HCT116 (cell line): ENCODE measurements at regions not wholly inside any gene's neighbourhood (a gene's known extent, or its start where the extent isn't known, plus 50 kb on each side); places are given as distances from the start of the nearest gene placed in this dataset.

Experiments
- ATAC-seq: fragments of 200-7000 bp; cut with Tn5 transposase; 2 replicates; pipeline ENCODE4 v1.9.1; 2020; ENCODE audit warnings: mild to moderate bottlenecking, moderate library complexity
- BruUV-seq: library from RNA; stranded (reverse); fragments of 400-500 nt; replicated peaks from 2 replicates; lab custom pipeline; 2021; lab: Mats Ljungman, UMichigan
- CTCF ChIA-PET: fragments of 300-600 bp; sonication (Branson Sonifier 250); formaldehyde crosslinking; loops from one replicate; lab custom pipeline; 2021; ENCODE audit warnings: antibody characterized with exemption; lab: Charles Lee
- POLR2A ChIA-PET: fragments of 300-600, 350-600 bp; sonication (Branson Sonifier 250); formaldehyde crosslinking; loops from one replicate; lab custom pipeline; 2021; ENCODE audit warnings: antibody characterized with exemption; lab: Charles Lee
- RAD21 ChIA-PET, 2 experiments: fragments of 300-600 bp; sonication (Branson Sonifier 250); formaldehyde crosslinking; loops; one replicate each; lab custom pipeline; 2023; ENCODE audit warnings: low total read pairs in 2 of 2; ENCODE audit not compliant: uncharacterized antibody in 2 of 2, unreplicated experiment in 2 of 2, low non-redundant PET in 1 of 2; lab: Charles Lee
- DNase-seq: peaks from one replicate; pipeline ENCODE4 v3.0.0-alpha.2; 2010; ENCODE audit warnings: low read depth, low spot score
- H2AFZ ChIP-seq: fragments of 200-600 bp; shearing (Covaris generic), sonication (generic); 2 replicates; pipeline ENCODE4 v1.6.1; 2017; ENCODE audit warnings: low read depth, mixed run types, mixed read lengths, antibody characterized with exemption, low read length; ENCODE audit not compliant: poor library complexity, severe bottlenecking
- H3K27ac ChIP-seq: 2 replicates; pipeline ENCODE4 v1.5.1; 2012; ENCODE audit warnings: low read depth, low read length
- H3K27me3 ChIP-seq: fragments of 200-600 bp; sonication (generic); 2 replicates; pipeline ENCODE4 v1.6.1; 2016; ENCODE audit warnings: mixed run types, low read length, mixed read lengths; ENCODE audit not compliant: insufficient read depth
- H3K36me3 ChIP-seq, 2 experiments: fragments of 200-500 bp in 1 of 2; fragments of 200-600 bp in 1 of 2; sonication (Bioruptor generic) in 1 of 2; sonication (generic) in 1 of 2; 2 replicates each; pipeline versions ENCODE4 v1.5.1 to v1.6.1; 2014 to 2016; ENCODE audit warnings: low read length in 2 of 2, inconsistent platforms in 1 of 2, mixed read lengths in 1 of 2, mixed run types in 1 of 2; ENCODE audit not compliant: insufficient read depth in 2 of 2, control insufficient read depth in 1 of 2
- H3K4me1 ChIP-seq, 2 experiments: fragments of 200-600 bp in 1 of 2; sonication (generic) in 1 of 2; 2 replicates each; pipeline versions ENCODE4 v1.5.1 to v1.6.1; 2012 to 2017; ENCODE audit warnings: low read length in 2 of 2, inconsistent platforms in 1 of 2, mild to moderate bottlenecking in 1 of 2, mixed read lengths in 1 of 2, mixed run types in 1 of 2, moderate library complexity in 1 of 2; ENCODE audit not compliant: insufficient read depth in 2 of 2, control insufficient read depth in 1 of 2
- H3K4me2 ChIP-seq: fragments of 200-600 bp; sonication (generic); 2 replicates; pipeline ENCODE4 v1.6.1; 2017; ENCODE audit warnings: mixed run types, low read length, mixed read lengths
- H3K4me3 ChIP-seq, 2 experiments: fragments of 200-600 bp in 1 of 2; sonication (generic) in 1 of 2; replicated peaks in 1 of 2; 2 replicates each; pipeline ENCODE4 v1.5.1; 2011 to 2016; ENCODE audit warnings: low read length in 2 of 2, control low read depth in 1 of 2, low read depth in 1 of 2, mild to moderate bottlenecking in 1 of 2, mixed read lengths in 1 of 2, mixed run types in 1 of 2
- H3K79me2 ChIP-seq: fragments of 200-600 bp; sonication (generic); 2 replicates; pipeline ENCODE4 v1.6.1; 2017; ENCODE audit warnings: mild to moderate bottlenecking, mixed run types, low read length, moderate library complexity, mixed read lengths; ENCODE audit not compliant: insufficient read depth
- H3K9ac ChIP-seq: fragments of 200-600 bp; sonication (generic); 2 replicates; pipeline ENCODE4 v1.6.1; 2016; ENCODE audit warnings: low read length, mixed read lengths
- H3K9me2 ChIP-seq: fragments of 200-600 bp; sonication (generic), shearing (Covaris generic); 2 replicates; pipeline ENCODE4 v1.6.1; 2017; ENCODE audit warnings: mixed run types, mild to moderate bottlenecking, moderate library complexity; ENCODE audit not compliant: insufficient read depth
- H3K9me3 ChIP-seq, 2 experiments: fragments of 200-500 bp in 1 of 2; fragments of 200-600 bp in 1 of 2; sonication (Bioruptor generic) in 1 of 2; sonication (generic) in 1 of 2; 2 replicates each; pipeline ENCODE4 v1.6.1; 2014 to 2017; ENCODE audit warnings: low read length in 2 of 2, mixed read lengths in 2 of 2, inconsistent platforms in 1 of 2, low read depth in 1 of 2, mild to moderate bottlenecking in 1 of 2, mixed run types in 1 of 2, moderate library complexity in 1 of 2; ENCODE audit not compliant: control insufficient read depth in 1 of 2, insufficient read depth in 1 of 2
- H4K20me1 ChIP-seq: fragments of 200-600 bp; sonication (generic), shearing (Covaris generic); 2 replicates; pipeline ENCODE4 v1.6.1; 2017; ENCODE audit warnings: mixed run types, mild to moderate bottlenecking, moderate library complexity; ENCODE audit not compliant: insufficient read depth
- ATF3 ChIP-seq: IDR thresholded peaks from 2 replicates; pipeline ENCODE4 v1.6.1; 2012
- CBX3 ChIP-seq: IDR thresholded peaks from 2 replicates; pipeline ENCODE4 v1.6.1; 2012; ENCODE audit warnings: low read depth
- CEBPB ChIP-seq: IDR thresholded peaks from 2 replicates; pipeline ENCODE4 v1.6.1; 2012; ENCODE audit warnings: low read depth
- EZH2 ChIP-seq: fragments of 200-600 bp; sonication (generic); IDR thresholded peaks from 2 replicates; pipeline ENCODE4 v1.6.1; 2017; ENCODE audit warnings: antibody characterized with exemption, mixed run types
- EZH2phosphoT487 ChIP-seq: fragments of 200-600 bp; IDR thresholded peaks from 2 replicates; pipeline ENCODE4 v1.6.1; 2018; ENCODE audit warnings: antibody characterized with exemption, borderline replicate concordance
- FOSL1 ChIP-seq: IDR thresholded peaks from 2 replicates; pipeline ENCODE4 v1.6.1; 2012; ENCODE audit warnings: low read depth
- JUND ChIP-seq: IDR thresholded peaks from 2 replicates; pipeline ENCODE4 v1.6.1; 2012
- RAD21 ChIP-seq: IDR thresholded peaks from 2 replicates; pipeline ENCODE4 v1.6.1; 2012; ENCODE audit warnings: low read depth, mild to moderate bottlenecking
- SIN3A ChIP-seq: IDR thresholded peaks from 2 replicates; pipeline ENCODE4 v1.6.1; 2012; ENCODE audit warnings: low read depth
- SP1 ChIP-seq: IDR thresholded peaks from 2 replicates; pipeline ENCODE4 v1.6.1; 2012; ENCODE audit warnings: low read depth
- SRF ChIP-seq: IDR thresholded peaks from 2 replicates; pipeline ENCODE4 v1.6.1; 2012; ENCODE audit warnings: low read depth
- TCF7L2 ChIP-seq: IDR thresholded peaks from 2 replicates; pipeline ENCODE4 v1.7.0; 2011; ENCODE audit warnings: borderline replicate concordance, inconsistent platforms; ENCODE audit not compliant: insufficient read depth, insufficient read length; ENCODE audit errors: extremely low read depth
- YY1 ChIP-seq: IDR thresholded peaks from 2 replicates; pipeline ENCODE4 v1.6.1; 2011; ENCODE audit warnings: low read length, low read depth, moderate library complexity, mild to moderate bottlenecking; ENCODE audit not compliant: insufficient replicate concordance; ENCODE audit errors: extremely low read depth
- ZFX ChIP-seq: fragments of 450-650 bp; IDR thresholded peaks from 2 replicates; pipeline ENCODE4 v1.6.1; 2017
- ZNF274 ChIP-seq: fragments of 200-500 bp; sonication (Bioruptor generic); IDR thresholded peaks from 2 replicates; pipeline ENCODE4 v1.6.1; 2014; ENCODE audit warnings: mild to moderate bottlenecking, low read depth, low read length, inconsistent platforms
- intact Hi-C: fragments of 100-400 bp; cut with micrococcal nuclease; formaldehyde crosslinking; loops from 2 replicates; pipeline ENCODE4 v1.10.0; 2022
- TF ChIP-seq, protein P1 (sequence below), 3 experiments: fragments of 200-600 bp in 1 of 3; sonication (generic) in 1 of 3; IDR thresholded peaks in 2 of 3; conservative IDR thresholded peaks in 1 of 3; 2 replicates each; pipeline ENCODE4 v1.5.1; 2012 to 2017; ENCODE audit warnings: low read depth in 2 of 3, low read length in 2 of 3, antibody characterized with exemption in 1 of 3, borderline replicate concordance in 1 of 3, control low read depth in 1 of 3, mild to moderate bottlenecking in 1 of 3, mixed read lengths in 1 of 3, mixed run types in 1 of 3, moderate library complexity in 1 of 3; ENCODE audit not compliant: insufficient read depth in 1 of 3

- no peak for DNase-seq
- no peak overlapping the region for H3K27ac ChIP-seq
- no TSS peak for BruUV-seq
- no peaks in the 10 kb centered on the region for H3K9me2 ChIP-seq
- ChIA-PET POLR2A (no interaction called here), RAD21 (no interaction called here)
- H3K9me3 ChIP-seq: peaks cover 0 to 4% of the 10 kb centered on the region in 2 experiments; a peak in 1 of 4 replicates
- H3K79me2 ChIP-seq: no peaks in the 10 kb centered on the region
- TF ChIP-seq JUND: no peak
- TF ChIP-seq TCF7L2: no peak
- no peak for TF ChIP-seq SRF
- no peak for TF ChIP-seq EZH2
- TF ChIP-seq ATF3: no peak
- TF ChIP-seq EZH2phosphoT487: no peak
- TF ChIP-seq CBX3: no peak
- no peak for TF ChIP-seq ZFX
- TF ChIP-seq, all 23 proteins: peak for 0
- ATAC-seq: no peak
- H3K4me1 ChIP-seq: no peaks in the 10 kb centered on the region
- no peak overlapping the region for H3K4me3 ChIP-seq
- intact Hi-C loops: no loop called here
- no peaks in the 10 kb centered on the region for H4K20me1 ChIP-seq
- H3K27me3 ChIP-seq: no peaks in the 10 kb centered on the region
- CTCF ChIA-PET: no interaction called here
- no peak overlapping the region for H3K4me2 ChIP-seq
- H3K9ac ChIP-seq: no peak overlapping the region
- H3K36me3 ChIP-seq: no peaks in the 10 kb centered on the region
- H2AFZ ChIP-seq: no peak overlapping the region
Measured at GRCh38 chr1:191977874-191978506, 180.3 kb upstream of the RGS18 start.

DNA sequence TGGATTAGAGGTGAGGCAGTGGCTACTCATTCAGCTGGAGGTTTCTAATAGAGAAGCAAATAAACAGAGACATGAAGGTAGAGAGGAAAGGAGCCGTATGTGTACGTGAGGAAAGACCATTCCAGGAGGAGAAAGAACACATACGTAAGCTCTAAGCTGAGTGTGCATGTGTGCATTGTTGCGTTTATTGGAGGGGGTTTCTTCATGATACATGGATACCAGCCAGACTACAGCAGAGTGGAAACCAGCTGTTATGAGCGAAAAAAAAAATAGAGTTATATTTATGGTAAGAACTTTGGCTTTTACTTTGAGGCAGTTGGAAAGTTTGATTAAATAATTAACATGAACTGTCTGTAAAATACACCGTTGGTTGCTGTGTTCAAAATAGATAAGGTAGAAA, 173.4 kb upstream of the RGS18 start:
- ChIA-PET POLR2A (no interaction called here), RAD21 (no interaction called here), CTCF (interaction anchor here (1.5 kb wide), 1 partner anchor 10 kb away, joined by 3 read pairs; no protein-coding TSS in a partner anchor)
- Histone ChIP-seq H3K36me3 (no peaks in the 10 kb centered on the region), H3K9me3 (peaks cover 0 to 4% of the 10 kb centered on the region in 2 experiments; a peak in 1 of 4 replicates), H3K4me2 (no peak overlapping the region), H3K79me2 (no peaks in the 10 kb centered on the region), H3K9ac (no peak overlapping the region), H2AFZ (no peak overlapping the region), H3K4me1 (no peaks in the 10 kb centered on the region), H3K4me3 (no peak overlapping the region), H3K27ac (no peak overlapping the region), H3K27me3 (no peaks in the 10 kb centered on the region), H4K20me1 (no peaks in the 10 kb centered on the region), H3K9me2 (no peaks in the 10 kb centered on the region)
- ATAC-seq: no peak
- BruUV-seq: no TSS peak
- DNase-seq: no peak
- intact Hi-C loops: no loop called here
- no peak for TF ChIP-seq JUND
- TF ChIP-seq RAD21: no peak
- TF ChIP-seq, protein P1, sequence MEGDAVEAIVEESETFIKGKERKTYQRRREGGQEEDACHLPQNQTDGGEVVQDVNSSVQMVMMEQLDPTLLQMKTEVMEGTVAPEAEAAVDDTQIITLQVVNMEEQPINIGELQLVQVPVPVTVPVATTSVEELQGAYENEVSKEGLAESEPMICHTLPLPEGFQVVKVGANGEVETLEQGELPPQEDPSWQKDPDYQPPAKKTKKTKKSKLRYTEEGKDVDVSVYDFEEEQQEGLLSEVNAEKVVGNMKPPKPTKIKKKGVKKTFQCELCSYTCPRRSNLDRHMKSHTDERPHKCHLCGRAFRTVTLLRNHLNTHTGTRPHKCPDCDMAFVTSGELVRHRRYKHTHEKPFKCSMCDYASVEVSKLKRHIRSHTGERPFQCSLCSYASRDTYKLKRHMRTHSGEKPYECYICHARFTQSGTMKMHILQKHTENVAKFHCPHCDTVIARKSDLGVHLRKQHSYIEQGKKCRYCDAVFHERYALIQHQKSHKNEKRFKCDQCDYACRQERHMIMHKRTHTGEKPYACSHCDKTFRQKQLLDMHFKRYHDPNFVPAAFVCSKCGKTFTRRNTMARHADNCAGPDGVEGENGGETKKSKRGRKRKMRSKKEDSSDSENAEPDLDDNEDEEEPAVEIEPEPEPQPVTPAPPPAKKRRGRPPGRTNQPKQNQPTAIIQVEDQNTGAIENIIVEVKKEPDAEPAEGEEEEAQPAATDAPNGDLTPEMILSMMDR (IDR thresholded peaks at IDR 0.05 in 2 of 3, conservative IDR thresholded peaks at IDR 0.05 in 1 of 3; ENCODE audit: borderline replicate concordance in 1 of 3, insufficient read depth in 1 of 3, low read depth in 2 of 3, low read length in 2 of 3): no peak
- no peak for TF ChIP-seq CEBPB
- no peak for TF ChIP-seq ZNF274
- TF ChIP-seq YY1: no peak
- no peak for TF ChIP-seq TCF7L2
- TF ChIP-seq SIN3A: no peak
- TF ChIP-seq SP1: no peak
- TF ChIP-seq EZH2: no peak
- no peak for TF ChIP-seq FOSL1
